RWPE1 (cell line): ENCODE measurements at regions not wholly inside any gene's neighbourhood (a gene's known extent, or its start where the extent isn't known, plus 50 kb on each side); places are given as distances from the start of the nearest gene placed in this dataset.

Source experiments
- CTCF ChIA-PET: fragments of 350-600 bp; sonication (Branson Sonifier 250); formaldehyde crosslinking; extraction: SDS; loops from one replicate; lab custom pipeline; 2021; lab: Yijun Ruan, JAX
- POLR2A ChIA-PET: fragments of 400-600 bp; formaldehyde crosslinking; extraction: SDS; loops from one replicate; lab custom pipeline; 2020; ENCODE audit warnings: antibody characterized with exemption; ENCODE audit not compliant: low non-redundant PET; lab: Yijun Ruan, JAX
- DNase-seq: peaks from one replicate; pipeline ENCODE4 v3.0.0; 2012; ENCODE audit warnings: low spot score
- H3K27ac ChIP-seq: fragments of 450-650 bp; 2 replicates; pipeline ENCODE4 v1.5.1; 2017
- TF ChIP-seq, protein P1 (sequence below): fragments of 450-650 bp; conservative IDR thresholded peaks from 2 replicates; pipeline ENCODE4 v1.5.1; 2017; ENCODE audit warnings: low read depth, mild to moderate bottlenecking

- ChIA-PET CTCF (interaction anchor here (0.6 to 0.7 kb wide), 2 partner anchors 34 to 56 kb away, joined by 3 read pairs; no protein-coding TSS in a partner anchor), POLR2A (no interaction called here)
- no peak for DNase-seq
- TF ChIP-seq, protein P1, sequence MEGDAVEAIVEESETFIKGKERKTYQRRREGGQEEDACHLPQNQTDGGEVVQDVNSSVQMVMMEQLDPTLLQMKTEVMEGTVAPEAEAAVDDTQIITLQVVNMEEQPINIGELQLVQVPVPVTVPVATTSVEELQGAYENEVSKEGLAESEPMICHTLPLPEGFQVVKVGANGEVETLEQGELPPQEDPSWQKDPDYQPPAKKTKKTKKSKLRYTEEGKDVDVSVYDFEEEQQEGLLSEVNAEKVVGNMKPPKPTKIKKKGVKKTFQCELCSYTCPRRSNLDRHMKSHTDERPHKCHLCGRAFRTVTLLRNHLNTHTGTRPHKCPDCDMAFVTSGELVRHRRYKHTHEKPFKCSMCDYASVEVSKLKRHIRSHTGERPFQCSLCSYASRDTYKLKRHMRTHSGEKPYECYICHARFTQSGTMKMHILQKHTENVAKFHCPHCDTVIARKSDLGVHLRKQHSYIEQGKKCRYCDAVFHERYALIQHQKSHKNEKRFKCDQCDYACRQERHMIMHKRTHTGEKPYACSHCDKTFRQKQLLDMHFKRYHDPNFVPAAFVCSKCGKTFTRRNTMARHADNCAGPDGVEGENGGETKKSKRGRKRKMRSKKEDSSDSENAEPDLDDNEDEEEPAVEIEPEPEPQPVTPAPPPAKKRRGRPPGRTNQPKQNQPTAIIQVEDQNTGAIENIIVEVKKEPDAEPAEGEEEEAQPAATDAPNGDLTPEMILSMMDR, result no peak
- H3K27ac ChIP-seq, result no peak overlapping the region
These were observed 149.8 kb downstream of the VEGFA start for GRCh38 chr6:43919774-43920173.

GRCh38 chr6:43917878-43918382 lies 147.9 kb downstream of the VEGFA start:
- TF ChIP-seq, protein P1, result no peak
- no peak overlapping the region for H3K27ac ChIP-seq
- POLR2A ChIA-PET, result no interaction called here
- DNase-seq, result no peak
- CTCF ChIA-PET, result interaction anchor here (0.6 kb wide), 1 partner anchor 254 kb away, joined by 3 read pairs; no protein-coding TSS in a partner anchor

DNA sequence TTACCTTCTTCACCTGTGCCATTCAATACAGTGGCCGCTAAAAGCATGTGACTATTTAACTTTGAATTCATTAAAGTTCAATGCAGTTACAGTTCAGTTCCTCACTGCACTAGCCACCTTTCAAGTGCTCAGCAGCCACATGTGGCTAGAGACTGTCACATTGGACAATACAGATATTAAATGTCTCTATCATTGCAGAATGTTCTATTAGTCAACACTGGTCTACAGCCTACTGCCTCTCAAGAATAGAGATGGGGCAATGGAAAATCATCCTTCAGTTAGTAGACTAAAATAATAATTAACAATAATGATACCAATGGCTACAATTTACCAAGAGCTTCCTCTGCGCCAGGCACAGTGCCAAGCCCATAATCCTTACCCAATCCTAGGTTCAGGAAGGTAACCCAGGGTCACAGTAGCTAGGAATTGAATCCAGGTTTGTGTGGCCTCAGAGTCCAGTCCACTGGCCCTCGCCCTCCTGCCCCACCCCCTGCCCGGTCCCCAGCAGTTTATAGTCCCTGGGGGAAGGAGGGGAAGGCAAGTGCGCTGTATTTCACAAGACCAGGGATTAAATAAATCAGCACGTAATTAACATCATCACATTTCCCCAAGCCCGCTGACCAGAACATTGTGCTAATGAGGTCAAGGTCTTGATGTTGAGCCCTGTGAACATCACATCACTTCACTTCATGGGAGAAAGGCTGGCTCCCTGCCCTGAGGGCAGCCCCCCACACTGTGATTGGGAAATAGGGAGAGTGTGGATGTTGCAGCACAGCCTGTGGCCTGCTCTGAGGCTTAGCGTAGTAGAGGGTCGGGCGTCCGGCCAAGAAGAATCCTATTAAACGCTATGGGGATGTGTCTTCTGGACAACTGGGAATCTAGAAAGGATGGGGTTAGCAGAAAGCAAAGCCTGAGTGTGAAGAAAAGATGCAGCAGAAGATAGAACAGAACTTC lies 147.2 kb downstream of the VEGFA start:
- no peak for DNase-seq
- ChIA-PET CTCF (no interaction called here), POLR2A (no interaction called here)
- no peak overlapping the region for H3K27ac ChIP-seq
- TF ChIP-seq, protein P1, result no peak

DNA sequence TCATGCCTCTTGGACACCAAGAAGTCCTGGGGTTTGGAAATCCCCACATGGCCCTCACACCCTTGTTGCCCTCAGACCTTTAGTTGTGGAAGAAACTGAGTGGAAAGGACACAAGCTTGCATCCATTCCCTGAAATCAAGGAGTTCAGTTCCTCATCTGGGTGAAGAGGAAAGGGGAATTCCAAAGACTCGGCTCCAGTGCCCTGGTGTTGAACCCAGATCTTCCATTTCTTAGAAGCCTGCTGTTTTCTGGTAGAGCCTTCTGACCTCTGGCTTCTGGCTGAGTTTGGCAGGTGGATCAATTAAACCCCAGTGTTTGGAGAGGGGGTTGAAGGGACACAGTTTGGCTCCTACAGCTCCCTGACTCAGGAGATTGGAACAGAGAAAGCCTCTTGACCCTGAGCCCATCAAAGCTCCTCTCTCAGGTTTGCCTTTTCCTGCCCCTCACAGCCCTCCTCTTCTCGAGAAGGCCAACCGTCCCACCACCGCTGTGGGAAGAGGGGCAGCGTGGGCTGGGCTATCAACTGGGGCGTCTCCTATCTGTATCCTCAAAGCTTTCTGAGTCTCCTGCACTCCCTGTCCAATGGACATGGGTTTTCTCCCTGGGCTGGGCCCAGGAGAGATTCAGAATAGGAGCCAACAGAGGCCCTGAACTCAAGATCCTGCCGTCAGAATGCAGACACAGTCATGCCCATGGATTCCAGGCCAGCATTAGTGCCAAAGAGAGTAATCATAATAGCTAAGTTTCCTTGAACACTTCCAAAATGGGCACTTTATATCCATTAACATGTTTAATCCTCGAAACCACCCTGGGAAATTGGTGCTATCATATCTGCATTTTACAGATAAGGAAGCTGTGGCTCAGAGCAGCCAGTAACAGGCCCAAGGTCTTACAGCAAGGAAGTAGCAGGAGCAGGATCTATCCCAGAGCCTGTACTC lies 146.2 kb downstream of the VEGFA start:
- ChIA-PET CTCF (interaction anchor here (0.6 to 0.7 kb wide), 2 partner anchors 11 to 170 kb away, joined by 3 read pairs; no protein-coding TSS in a partner anchor), POLR2A (no interaction called here)
- TF ChIP-seq, protein P1, result no peak
- H3K27ac ChIP-seq, result no peak overlapping the region
- DNase-seq, result no peak

DNA sequence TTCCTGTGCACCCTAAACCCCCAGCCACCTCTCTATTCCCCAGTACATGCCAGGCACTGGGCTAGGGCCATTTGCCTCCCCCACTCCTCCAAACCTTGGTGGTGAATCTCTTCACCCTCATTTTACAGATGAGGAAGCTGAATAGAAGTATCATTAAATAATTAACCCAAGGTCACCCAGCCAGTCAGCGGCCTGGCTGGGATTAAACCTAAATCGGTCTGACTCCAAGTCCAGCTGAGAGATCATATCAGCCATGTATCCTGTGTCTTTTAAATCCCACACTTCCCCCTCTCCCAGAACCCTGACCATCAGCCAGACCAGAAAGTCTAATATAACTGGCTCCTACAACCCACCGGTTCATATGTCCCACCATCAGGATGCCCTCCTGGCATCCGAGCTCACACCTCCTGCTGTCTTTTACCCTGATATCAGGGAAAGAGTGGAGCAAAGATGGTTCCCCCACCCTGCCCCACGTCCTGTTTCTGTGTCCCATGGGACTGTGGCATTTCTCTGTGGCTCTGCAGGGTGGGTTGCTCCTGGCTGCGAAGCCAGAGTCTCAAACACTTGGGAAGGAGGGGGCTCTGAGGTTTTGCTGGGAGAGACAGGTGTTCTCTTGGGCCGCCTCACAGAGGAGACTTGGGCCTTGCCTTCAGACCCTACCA lies 145.3 kb downstream of the VEGFA start:
- ChIA-PET CTCF (interaction anchor here (0.7 kb wide), 1 partner anchor 171 kb away, joined by 3 read pairs; no protein-coding TSS in a partner anchor), POLR2A (no interaction called here)
- TF ChIP-seq, protein P1, result no peak
- DNase-seq, result no peak
- no peak overlapping the region for H3K27ac ChIP-seq
